ENCODE measurements at regions not wholly inside any gene's neighbourhood (a gene's known extent, or its start where the extent isn't known, plus 50 kb on each side); places are given as distances from the start of the nearest gene placed in this dataset.

DNA sequence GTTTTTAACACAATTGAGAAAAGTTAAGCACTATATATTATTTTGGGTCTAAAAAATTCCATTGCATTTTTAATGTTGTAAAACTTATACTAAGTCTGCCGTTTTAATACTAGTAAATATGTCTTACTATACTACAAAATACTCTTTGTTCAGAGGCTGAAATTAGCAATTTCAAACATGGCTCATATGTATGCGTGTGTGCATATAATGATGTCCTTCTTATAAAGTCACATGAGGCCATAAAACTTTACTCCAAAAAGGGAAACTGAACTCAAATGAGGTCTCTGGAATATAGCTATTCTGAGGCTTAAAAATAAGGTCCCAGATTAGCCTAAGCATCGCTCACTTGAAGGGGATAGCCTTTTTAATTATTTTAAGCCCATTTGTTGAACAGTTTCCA lies 224.0 kb downstream of the MYLK4 start:
- TF ChIP-seq POLR2AphosphoS5 (IDR thresholded peaks at IDR 0.05): no peak
- no peak for TF ChIP-seq POLR2A (IDR thresholded peaks at IDR 0.05)
- no peak for TF ChIP-seq EP300 (IDR thresholded peaks at IDR 0.05)
- TF ChIP-seq, protein P1, sequence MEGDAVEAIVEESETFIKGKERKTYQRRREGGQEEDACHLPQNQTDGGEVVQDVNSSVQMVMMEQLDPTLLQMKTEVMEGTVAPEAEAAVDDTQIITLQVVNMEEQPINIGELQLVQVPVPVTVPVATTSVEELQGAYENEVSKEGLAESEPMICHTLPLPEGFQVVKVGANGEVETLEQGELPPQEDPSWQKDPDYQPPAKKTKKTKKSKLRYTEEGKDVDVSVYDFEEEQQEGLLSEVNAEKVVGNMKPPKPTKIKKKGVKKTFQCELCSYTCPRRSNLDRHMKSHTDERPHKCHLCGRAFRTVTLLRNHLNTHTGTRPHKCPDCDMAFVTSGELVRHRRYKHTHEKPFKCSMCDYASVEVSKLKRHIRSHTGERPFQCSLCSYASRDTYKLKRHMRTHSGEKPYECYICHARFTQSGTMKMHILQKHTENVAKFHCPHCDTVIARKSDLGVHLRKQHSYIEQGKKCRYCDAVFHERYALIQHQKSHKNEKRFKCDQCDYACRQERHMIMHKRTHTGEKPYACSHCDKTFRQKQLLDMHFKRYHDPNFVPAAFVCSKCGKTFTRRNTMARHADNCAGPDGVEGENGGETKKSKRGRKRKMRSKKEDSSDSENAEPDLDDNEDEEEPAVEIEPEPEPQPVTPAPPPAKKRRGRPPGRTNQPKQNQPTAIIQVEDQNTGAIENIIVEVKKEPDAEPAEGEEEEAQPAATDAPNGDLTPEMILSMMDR (IDR thresholded peaks at IDR 0.05): no peak
- H3K4me3 ChIP-seq: no peak overlapping the region
- DNase-seq: no peak

DNA sequence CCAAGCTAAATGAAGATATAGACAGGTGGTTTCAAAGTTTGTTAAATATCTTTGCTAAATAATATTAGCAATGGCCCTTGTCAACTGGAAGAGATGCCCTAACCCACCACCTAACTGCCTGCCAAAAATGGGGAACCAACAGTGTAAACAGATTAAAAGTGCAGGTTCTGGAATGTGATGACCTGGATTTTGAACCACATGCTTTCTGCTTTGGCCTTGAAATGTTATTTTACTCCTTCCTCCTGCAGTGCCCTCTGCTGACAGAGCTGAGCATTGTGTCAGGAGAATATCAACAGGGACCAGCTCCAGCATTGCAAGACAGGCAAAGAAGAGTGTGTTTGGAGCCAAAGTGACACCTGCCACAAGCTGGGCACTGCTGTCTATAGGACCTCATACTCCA lies 226.6 kb downstream of the MYLK4 start:
- H3K4me3 ChIP-seq: no peak overlapping the region
- no peaks in the 10 kb centered on the region for H3K4me1 ChIP-seq
- H3K27ac ChIP-seq: no peak overlapping the region
- no peaks in the 10 kb centered on the region for H3K36me3 ChIP-seq
- no peaks in the 10 kb centered on the region for H3K27me3 ChIP-seq
- DNase-seq: no peak
- TF ChIP-seq, protein P1 (IDR thresholded peaks at IDR 0.05): no peak
- TF ChIP-seq EP300 (IDR thresholded peaks at IDR 0.05): no peak
- ATAC-seq (ENCODE audit: low FRiP score in 2 of 2): no peak
- H3K9me3 ChIP-seq: peaks cover 2 to 11% (median 7%) of the 10 kb centered on the region in 4 donors

More for the DNA sequence above, 224.0 kb downstream of the MYLK4 start:
- Histone ChIP-seq H3K9me3 (peaks cover 0 to 3% (median 0%) of the 10 kb centered on the region in 4 donors), H3K4me1 (no peaks in the 10 kb centered on the region), H3K27ac (no peak overlapping the region), H3K36me3 (no peaks in the 10 kb centered on the region), H3K27me3 (no peaks in the 10 kb centered on the region)
- ATAC-seq (ENCODE audit: low FRiP score in 2 of 2): no peak
- WGBS, 2 donors: 77 to 86% methylated on average over 3 of the region's 3 CpGs

DNA sequence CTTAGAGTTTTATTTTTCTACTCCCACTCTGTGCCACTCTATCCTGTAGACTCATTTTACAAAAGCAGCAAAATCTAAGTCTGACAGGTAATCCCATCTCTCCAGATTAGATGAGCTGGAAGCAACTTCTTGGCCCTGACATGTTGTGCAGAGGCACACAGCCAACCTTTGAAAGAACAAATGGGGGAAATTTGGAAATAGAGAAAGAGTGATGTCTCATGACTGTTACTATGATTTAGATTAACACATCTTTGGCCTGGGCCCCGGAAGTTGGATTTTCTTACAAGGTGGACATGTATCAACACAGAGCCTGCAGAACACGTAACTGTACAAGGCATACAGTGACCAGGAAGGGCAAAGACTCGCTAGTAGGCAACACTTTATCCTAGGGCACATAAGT lies 227.7 kb downstream of the MYLK4 start:
- H3K9me3 ChIP-seq: peaks cover 3 to 12% (median 7%) of the 10 kb centered on the region in 4 donors
- WGBS, 2 donors: 73 to 86% methylated on average over 3 of the region's 3 CpGs
- H3K4me3 ChIP-seq: no peak overlapping the region
- H3K4me1 ChIP-seq: no peaks in the 10 kb centered on the region
- no peaks in the 10 kb centered on the region for H3K27me3 ChIP-seq
- ATAC-seq (ENCODE audit: low FRiP score in 2 of 2) (no peak), DNase-seq (no peak)
- H3K36me3 ChIP-seq: no peaks in the 10 kb centered on the region
- TF ChIP-seq EP300 (IDR thresholded peaks at IDR 0.05) (no peak), POLR2AphosphoS5 (IDR thresholded peaks at IDR 0.05) (no peak), POLR2A (IDR thresholded peaks at IDR 0.05) (no peak)
- TF ChIP-seq, protein P1 (IDR thresholded peaks at IDR 0.05): no peak
- peak overlapping the region in 1 of 4 donors; percentile 55 for H3K27ac ChIP-seq

DNA sequence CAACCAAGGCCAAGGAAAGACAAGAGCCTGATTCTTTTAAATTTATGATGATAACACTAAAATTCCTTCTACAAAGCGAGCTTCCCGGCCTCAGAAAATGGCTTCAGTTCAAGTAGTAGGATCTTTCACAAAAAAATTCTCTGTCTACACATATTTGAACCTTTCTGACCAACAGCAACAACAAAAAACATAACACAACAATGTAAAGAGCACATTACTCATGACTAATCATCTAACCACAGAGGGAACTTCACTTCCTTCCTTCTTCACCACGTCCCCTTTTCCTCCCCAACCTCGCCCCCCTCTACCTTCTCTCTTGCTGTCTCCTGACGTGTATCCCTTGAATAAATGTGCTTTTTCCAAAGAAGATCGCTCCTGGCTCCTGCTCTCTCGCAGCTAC lies 228.2 kb downstream of the MYLK4 start:
- DNase-seq (no peak), ATAC-seq (ENCODE audit: low FRiP score in 2 of 2) (peak in 1 of 2 donors; percentile 46)
- TF ChIP-seq POLR2A (IDR thresholded peaks at IDR 0.05) (no peak), POLR2AphosphoS5 (IDR thresholded peaks at IDR 0.05) (no peak), EP300 (IDR thresholded peaks at IDR 0.05) (no peak)
- TF ChIP-seq, protein P1 (IDR thresholded peaks at IDR 0.05): no peak
- peak overlapping the region in 1 of 4 donors; percentile 55 for H3K27ac ChIP-seq
- H3K9me3 ChIP-seq: peaks cover 3 to 12% (median 7%) of the 10 kb centered on the region in 4 donors
- H3K27me3 ChIP-seq: no peaks in the 10 kb centered on the region
- 52 to 55% methylated on average over 7 of the region's 7 CpGs for WGBS, 2 donors
- no peak overlapping the region for H3K4me3 ChIP-seq
- no peaks in the 10 kb centered on the region for H3K36me3 ChIP-seq
- no peaks in the 10 kb centered on the region for H3K4me1 ChIP-seq

DNA sequence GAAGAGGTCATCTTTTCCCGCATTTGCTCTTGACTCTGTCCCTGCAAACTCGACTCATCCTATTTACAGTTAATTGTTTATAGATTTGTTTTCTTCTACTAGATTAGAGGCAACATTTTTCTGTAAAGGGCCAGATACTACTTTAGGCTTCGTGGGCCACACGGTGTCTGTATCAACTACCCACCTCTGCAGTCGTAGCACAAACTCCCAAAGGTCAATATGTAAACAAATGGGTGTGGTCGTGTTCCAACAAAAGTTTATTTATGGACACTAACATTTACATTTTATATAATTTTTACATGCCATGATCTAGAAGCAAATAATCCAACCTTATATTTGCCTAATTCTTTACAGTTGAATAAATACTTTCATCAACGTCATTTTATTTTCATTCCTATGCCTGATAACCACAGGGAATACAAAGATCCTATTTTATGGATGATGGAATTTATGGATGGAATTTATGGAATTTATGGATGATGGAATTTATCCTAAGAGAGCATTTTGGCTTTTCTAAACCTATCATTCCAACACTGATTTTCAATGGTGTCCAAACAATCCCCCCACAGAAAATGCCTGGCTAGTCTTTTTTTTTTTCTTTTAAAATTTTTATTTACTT lies 232.8 kb downstream of the MYLK4 start:
- Histone ChIP-seq H3K4me3 (no peak overlapping the region), H3K27me3 (no peaks in the 10 kb centered on the region), H3K9me3 (peaks cover 3 to 12% (median 6%) of the 10 kb centered on the region in 4 donors), H3K36me3 (no peaks in the 10 kb centered on the region), H3K4me1 (peaks cover 0 to 9% (median 0%) of the 10 kb centered on the region in 4 donors), H3K27ac (no peak overlapping the region)
- WGBS, 2 donors: 81 to 83% methylated on average over 7 of the region's 7 CpGs
- no peak for DNase-seq
- no peak for ATAC-seq (ENCODE audit: low FRiP score in 2 of 2)
- TF ChIP-seq EP300 (IDR thresholded peaks at IDR 0.05) (no peak), POLR2AphosphoS5 (IDR thresholded peaks at IDR 0.05) (no peak), POLR2A (IDR thresholded peaks at IDR 0.05) (no peak)
- TF ChIP-seq, protein P1 (IDR thresholded peaks at IDR 0.05): no peak
